Kidney (tissue), 13 donors: ENCODE measurements at regions not wholly inside any gene's neighbourhood (a gene's known extent, or its start where the extent isn't known, plus 50 kb on each side); places are given as distances from the start of the nearest gene placed in this dataset.

Experiments used
- DNase-seq, 5 donors: peaks; one replicate each; pipeline ENCODE4 v3.0.0-alpha.2; 2013 to 2020
- FAIRE-seq: peaks from 2 replicates; lab custom pipeline; 2012; peaks lifted over from hg19 to GRCh38; lab: Jason Lieb, UNC
- H3K27ac ChIP-seq, 2 donors: one replicate each; pipeline ENCODE4 v1.7.0; 2013; ENCODE audit warnings: low read depth in 2 of 2, low read length in 2 of 2, inconsistent platforms in 1 of 2
- H3K27me3 ChIP-seq: one replicate; pipeline ENCODE4 v1.7.1; 2013; ENCODE audit warnings: low read length, inconsistent platforms; ENCODE audit not compliant: control insufficient read depth, insufficient read depth
- H3K36me3 ChIP-seq, 3 donors: one replicate each; pipeline versions ENCODE4 v1.7.0 to v1.7.1; 2013; ENCODE audit warnings: low read length in 3 of 3, control low read depth in 1 of 3, inconsistent platforms in 1 of 3; ENCODE audit not compliant: insufficient read depth in 3 of 3, control insufficient read depth in 2 of 3
- H3K4me1 ChIP-seq, 3 donors: one replicate each; pipeline versions ENCODE4 v1.7.0 to v1.7.1; 2013; ENCODE audit warnings: low read length in 3 of 3, inconsistent platforms in 1 of 3, low read depth in 1 of 3; ENCODE audit not compliant: control insufficient read depth in 2 of 3, insufficient read depth in 2 of 3
- H3K4me3 ChIP-seq, 3 donors: one replicate each; pipeline versions ENCODE4 v1.7.0 to v1.8.1; 2013; ENCODE audit warnings: low read length in 3 of 3, control low read depth in 1 of 3, inconsistent platforms in 1 of 3
- H3K9ac ChIP-seq, 3 donors: one replicate each; pipeline versions ENCODE4 v1.7.0 to v1.7.1; 2013; ENCODE audit warnings: low read length in 3 of 3, control low read depth in 1 of 3, inconsistent platforms in 1 of 3
- H3K9me3 ChIP-seq, 3 donors: one replicate each; pipeline versions ENCODE4 v1.7.0 to v1.7.1; 2013; ENCODE audit warnings: low read length in 3 of 3, control low read depth in 1 of 3, inconsistent platforms in 1 of 3; ENCODE audit not compliant: control insufficient read depth in 2 of 3, insufficient read depth in 1 of 3
- CTCF ChIP-seq: IDR thresholded peaks from 3 replicates; pipeline ENCODE4 v1.5.1; 2012; ENCODE audit warnings: mild to moderate bottlenecking, moderate library complexity, borderline replicate concordance; ENCODE audit not compliant: insufficient read depth; ENCODE audit errors: extremely low read depth
- intact Hi-C: fragments of 100-400 bp; cut with DNase I; formaldehyde crosslinking; loops from one replicate; pipeline ENCODE4 v1.11.1; 2022
- donor health status: control.
- donor health status: control.
- donor health status: control.
- donor health status: control.
- donor health status: control.
- donor health status: DM: yes; HTN: yes; CAD: no.
- donor health status: Normal renal cell carcinoma (clear cell type).

- no peaks in the 10 kb centered on the region for H3K27me3 ChIP-seq
- no peaks in the 10 kb centered on the region for H3K9me3 ChIP-seq
- no peak for FAIRE-seq
- no peak overlapping the region for H3K9ac ChIP-seq
- no peak overlapping the region for H3K4me3 ChIP-seq
- no peak for DNase-seq
- TF ChIP-seq CTCF, result no peak
- no peaks in the 10 kb centered on the region for H3K4me1 ChIP-seq
- no peaks in the 10 kb centered on the region for H3K36me3 ChIP-seq
- no peak overlapping the region for H3K27ac ChIP-seq
- intact Hi-C loops, result no loop called here
Observed at GRCh38 chr10:47081264-47081663, 170.0 kb downstream of the PTPN20 start.

DNA sequence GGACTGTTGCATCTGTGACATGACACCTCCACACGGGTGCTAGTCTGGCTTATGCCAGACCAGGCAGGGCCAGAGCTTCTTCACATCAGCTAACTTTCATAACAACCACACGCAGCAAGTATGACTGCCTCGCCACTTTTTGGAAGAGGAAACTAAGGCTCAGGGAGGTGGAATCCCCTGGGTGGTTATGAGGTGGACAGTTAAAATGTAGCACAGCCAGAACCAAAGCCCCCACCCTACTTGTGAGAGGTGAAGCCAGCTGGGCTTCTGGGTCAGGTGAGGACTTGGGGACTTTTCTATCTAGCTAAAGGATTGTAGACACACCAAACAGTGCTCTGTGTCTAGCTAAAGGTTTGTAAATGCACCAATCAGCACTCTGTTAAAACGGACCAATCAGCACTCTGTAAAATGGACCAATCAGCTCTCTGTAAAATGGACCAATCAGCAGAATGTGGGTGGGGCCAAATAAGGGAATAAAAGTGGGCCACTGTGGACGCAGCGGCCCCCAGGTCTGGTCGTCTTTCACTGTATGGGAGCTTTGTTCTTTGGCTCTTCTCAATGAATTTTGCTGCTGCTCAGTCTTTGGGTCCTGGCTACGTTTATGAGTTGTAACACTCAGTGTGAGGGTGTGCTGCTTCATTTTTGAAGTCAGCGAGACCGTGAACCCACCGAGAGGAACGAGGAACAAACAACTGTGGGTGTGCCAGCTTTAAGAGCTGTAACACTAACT lies 171.0 kb downstream of the PTPN20 start:
- Histone ChIP-seq H3K9ac (no peak overlapping the region), H3K4me3 (no peak overlapping the region), H3K27ac (no peak overlapping the region), H3K27me3 (no peaks in the 10 kb centered on the region), H3K9me3 (no peaks in the 10 kb centered on the region), H3K4me1 (no peaks in the 10 kb centered on the region), H3K36me3 (no peaks in the 10 kb centered on the region)
- intact Hi-C loops, result no loop called here
- DNase-seq (no peak), FAIRE-seq (no peak)
- no peak for TF ChIP-seq CTCF

- H3K27me3 ChIP-seq, result no peaks in the 10 kb centered on the region
- H3K4me3 ChIP-seq, result no peak overlapping the region
- H3K9me3 ChIP-seq, result no peaks in the 10 kb centered on the region
- no peak for TF ChIP-seq CTCF
- FAIRE-seq, result no peak
- H3K27ac ChIP-seq, result no peak overlapping the region
- DNase-seq, result no peak
- H3K4me1 ChIP-seq, result no peaks in the 10 kb centered on the region
- no peak overlapping the region for H3K9ac ChIP-seq
- intact Hi-C loops, result no loop called here
- H3K36me3 ChIP-seq, result no peaks in the 10 kb centered on the region
Observed at GRCh38 chr10:47087667-47088066, 176.4 kb downstream of the PTPN20 start.
